Panc1 (cell line): ENCODE measurements at regions not wholly inside any gene's neighbourhood (a gene's known extent, or its start where the extent isn't known, plus 50 kb on each side); places are given as distances from the start of the nearest gene placed in this dataset.

Experiments
- ATAC-seq: fragments of 200-7000 bp; cut with Tn5 transposase; 2 replicates; pipeline ENCODE4 v1.9.1; 2020; ENCODE audit warnings: mild to moderate bottlenecking, moderate library complexity
- BruUV-seq: library from RNA; stranded (reverse); fragments of 400-500 nt; replicated peaks from 2 replicates; lab custom pipeline; 2021; lab: Mats Ljungman, UMichigan
- CTCF ChIA-PET: fragments of 300-600 bp; sonication (Branson Sonifier 250); formaldehyde crosslinking; loops from one replicate; lab custom pipeline; 2022; ENCODE audit warnings: antibody characterized with exemption; lab: Charles Lee
- POLR2A ChIA-PET: fragments of 300-600 bp; sonication (Branson Sonifier 250); formaldehyde crosslinking; loops from one replicate; lab custom pipeline; 2022; ENCODE audit warnings: antibody characterized with exemption; lab: Charles Lee
- DNase-seq: peaks from one replicate; pipeline ENCODE4 v3.0.0-alpha.2; 2010; ENCODE audit warnings: low read depth, low spot score
- H3K27ac ChIP-seq: 2 replicates; pipeline ENCODE4 v1.5.1; 2011; ENCODE audit warnings: mild to moderate bottlenecking, low read length, inconsistent platforms
- H3K27me3 ChIP-seq: fragments of 200-500 bp; sonication (Bioruptor generic); 2 replicates; pipeline ENCODE4 v1.6.0; 2014; ENCODE audit warnings: low read length, inconsistent platforms; ENCODE audit not compliant: control insufficient read depth, insufficient read depth
- H3K36me3 ChIP-seq: fragments of 200-500 bp; sonication (Bioruptor generic); 2 replicates; pipeline ENCODE4 v1.5.1; 2014; ENCODE audit warnings: inconsistent platforms, mild to moderate bottlenecking, low read length, moderate library complexity; ENCODE audit not compliant: control insufficient read depth, insufficient read depth
- H3K4me1 ChIP-seq: 2 replicates; pipeline ENCODE4 v1.5.1; 2011; ENCODE audit warnings: inconsistent platforms, mild to moderate bottlenecking, low read length, moderate library complexity; ENCODE audit not compliant: control insufficient read depth, insufficient read depth
- H3K4me3 ChIP-seq, 2 experiments: 2 replicates each; pipeline ENCODE4 v1.5.1; 2011 to 2012; ENCODE audit warnings: low read depth in 2 of 2, low read length in 2 of 2, mild to moderate bottlenecking in 2 of 2, inconsistent platforms in 1 of 2, moderate library complexity in 1 of 2
- H3K9me3 ChIP-seq: fragments of 200-500 bp; sonication (Bioruptor generic); 2 replicates; pipeline ENCODE4 v1.5.1; 2014; ENCODE audit warnings: low read depth, mild to moderate bottlenecking, inconsistent platforms, low read length, moderate library complexity; ENCODE audit not compliant: control insufficient read depth, insufficient read depth
- POLR2AphosphoS5 ChIP-seq: IDR thresholded peaks from 2 replicates; pipeline ENCODE4 v1.6.1; 2012; ENCODE audit warnings: mild to moderate bottlenecking, low read depth, low read length, moderate library complexity
- REST ChIP-seq, 2 experiments: IDR thresholded peaks; 2 replicates each; pipeline ENCODE4 v1.6.1; 2011 to 2012; ENCODE audit warnings: low read depth in 2 of 2, control low read depth in 1 of 2, low read length in 1 of 2, mild to moderate bottlenecking in 1 of 2, moderate library complexity in 1 of 2; ENCODE audit not compliant: insufficient read depth in 1 of 2
- SIN3A ChIP-seq: IDR thresholded peaks from 2 replicates; pipeline ENCODE4 v1.6.1; 2012; ENCODE audit warnings: low read depth, mild to moderate bottlenecking, low read length, moderate library complexity, borderline replicate concordance; ENCODE audit not compliant: insufficient read depth
- TCF7L2 ChIP-seq: IDR thresholded peaks from 2 replicates; pipeline ENCODE4 v1.6.1; 2011; ENCODE audit warnings: mild to moderate bottlenecking, low read depth, low read length, inconsistent platforms
- in situ Hi-C: cut with HindIII; loops from 2 replicates; pipeline ENCODE4 v1.10.0; 2016; ENCODE audit warnings: low sequenced_read_pairs, low pct_unique_long_range_greater_than_20kb
- intact Hi-C: fragments of 100-400 bp; cut with micrococcal nuclease; formaldehyde crosslinking; loops from one replicate; pipeline ENCODE4 v1.10.0; 2022; ENCODE audit not compliant: unreplicated experiment
- TF ChIP-seq, protein P1 (sequence below): fragments of 450-650 bp; IDR thresholded peaks from 2 replicates; pipeline ENCODE4 v1.5.1; 2017; ENCODE audit warnings: mild to moderate bottlenecking

- H3K4me3 ChIP-seq: no peak overlapping the region
- ATAC-seq: no peak
- no TSS peak for BruUV-seq
- H3K27ac ChIP-seq: no peak overlapping the region
- H3K9me3 ChIP-seq: no peaks in the 10 kb centered on the region
- in situ Hi-C loops: no loop called here
- no peaks in the 10 kb centered on the region for H3K27me3 ChIP-seq
- ChIA-PET POLR2A (no interaction called here), CTCF (no interaction called here)
- no peaks in the 10 kb centered on the region for H3K4me1 ChIP-seq
- TF ChIP-seq POLR2AphosphoS5 (no peak), SIN3A (no peak), TCF7L2 (no peak), REST (IDR thresholded peaks at IDR 0.05; ENCODE audit: insufficient read depth in 1 of 2, low read depth in 2 of 2, low read length in 1 of 2) (no peak)
- TF ChIP-seq, protein P1, sequence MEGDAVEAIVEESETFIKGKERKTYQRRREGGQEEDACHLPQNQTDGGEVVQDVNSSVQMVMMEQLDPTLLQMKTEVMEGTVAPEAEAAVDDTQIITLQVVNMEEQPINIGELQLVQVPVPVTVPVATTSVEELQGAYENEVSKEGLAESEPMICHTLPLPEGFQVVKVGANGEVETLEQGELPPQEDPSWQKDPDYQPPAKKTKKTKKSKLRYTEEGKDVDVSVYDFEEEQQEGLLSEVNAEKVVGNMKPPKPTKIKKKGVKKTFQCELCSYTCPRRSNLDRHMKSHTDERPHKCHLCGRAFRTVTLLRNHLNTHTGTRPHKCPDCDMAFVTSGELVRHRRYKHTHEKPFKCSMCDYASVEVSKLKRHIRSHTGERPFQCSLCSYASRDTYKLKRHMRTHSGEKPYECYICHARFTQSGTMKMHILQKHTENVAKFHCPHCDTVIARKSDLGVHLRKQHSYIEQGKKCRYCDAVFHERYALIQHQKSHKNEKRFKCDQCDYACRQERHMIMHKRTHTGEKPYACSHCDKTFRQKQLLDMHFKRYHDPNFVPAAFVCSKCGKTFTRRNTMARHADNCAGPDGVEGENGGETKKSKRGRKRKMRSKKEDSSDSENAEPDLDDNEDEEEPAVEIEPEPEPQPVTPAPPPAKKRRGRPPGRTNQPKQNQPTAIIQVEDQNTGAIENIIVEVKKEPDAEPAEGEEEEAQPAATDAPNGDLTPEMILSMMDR: no peak
- H3K36me3 ChIP-seq: no peaks in the 10 kb centered on the region
- no peak for DNase-seq
- intact Hi-C loops: no loop called here
Measured at GRCh38 chr6:127013865-127014264, 104.6 kb upstream of the RSPO3 start.

- ChIA-PET CTCF (no interaction called here), POLR2A (no interaction called here)
- ATAC-seq (no peak), DNase-seq (no peak)
- H3K27ac ChIP-seq: no peak overlapping the region
- no peaks in the 10 kb centered on the region for H3K9me3 ChIP-seq
- H3K4me3 ChIP-seq: no peak overlapping the region
- H3K27me3 ChIP-seq: no peaks in the 10 kb centered on the region
- TF ChIP-seq REST (IDR thresholded peaks at IDR 0.05; ENCODE audit: insufficient read depth in 1 of 2, low read depth in 2 of 2, low read length in 1 of 2) (no peak), POLR2AphosphoS5 (no peak), SIN3A (no peak), TCF7L2 (no peak)
- TF ChIP-seq, protein P1: no peak
- no peaks in the 10 kb centered on the region for H3K36me3 ChIP-seq
- intact Hi-C loops (no loop called here), in situ Hi-C loops (no loop called here)
- H3K4me1 ChIP-seq: no peaks in the 10 kb centered on the region
- no TSS peak for BruUV-seq
Measured at GRCh38 chr6:127015858-127016257, 102.6 kb upstream of the RSPO3 start.
